ENCODE measurements at regions not wholly inside any gene's neighbourhood (a gene's known extent, or its start where the extent isn't known, plus 50 kb on each side); places are given as distances from the start of the nearest gene placed in this dataset.

DNA sequence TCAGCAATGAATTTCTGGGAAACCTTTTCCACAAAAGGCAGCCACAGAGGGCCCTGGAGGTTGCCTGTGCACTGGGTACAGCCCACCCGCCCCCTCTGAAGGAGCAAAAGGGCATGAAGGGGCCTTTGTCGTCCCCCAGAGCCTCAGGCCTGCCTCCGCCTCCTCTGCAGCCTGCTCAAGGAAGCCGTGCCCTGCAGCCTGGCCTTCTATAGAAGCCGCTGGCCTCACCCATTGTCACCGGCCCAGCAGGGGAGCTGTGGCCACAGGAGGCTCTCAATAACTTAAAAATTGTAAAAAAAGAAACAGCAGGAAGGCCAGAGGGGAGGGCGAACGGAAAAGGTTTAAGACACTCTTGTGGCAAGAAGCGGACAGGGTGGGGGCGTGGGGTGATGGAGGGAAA, 213.3 kb downstream of the IRX2 start:
- Mint-ChIP-seq H3K4me1 (ENCODE audit: insufficient read depth, unreplicated experiment) (no peaks in the 10 kb centered on the region), H3K36me3 (ENCODE audit: insufficient read depth, unreplicated experiment) (peaks cover 4% of the 10 kb centered on the region), H3K27me3 (ENCODE audit: insufficient read depth, unreplicated experiment) (peaks cover 19% of the 10 kb centered on the region), H3K27ac (ENCODE audit: low read depth, unreplicated experiment) (no peak overlapping the region), H3K4me3 (ENCODE audit: unreplicated experiment) (no peak overlapping the region), H3K9me3 (ENCODE audit: unreplicated experiment) (peaks cover 12% of the 10 kb centered on the region)
- intact Hi-C loops (cut with micrococcal nuclease): no loop called here
- CTCF ChIA-PET: interaction anchor here (0.6 kb wide), 2 partner anchors 130 to 756 kb away, joined by 3 to 4 read pairs; no protein-coding TSS in a partner anchor
- no TSS peak for BruUV-seq (replicated peaks)
- POLR2A ChIA-PET: no interaction called here
- TF ChIP-seq, protein P1, sequence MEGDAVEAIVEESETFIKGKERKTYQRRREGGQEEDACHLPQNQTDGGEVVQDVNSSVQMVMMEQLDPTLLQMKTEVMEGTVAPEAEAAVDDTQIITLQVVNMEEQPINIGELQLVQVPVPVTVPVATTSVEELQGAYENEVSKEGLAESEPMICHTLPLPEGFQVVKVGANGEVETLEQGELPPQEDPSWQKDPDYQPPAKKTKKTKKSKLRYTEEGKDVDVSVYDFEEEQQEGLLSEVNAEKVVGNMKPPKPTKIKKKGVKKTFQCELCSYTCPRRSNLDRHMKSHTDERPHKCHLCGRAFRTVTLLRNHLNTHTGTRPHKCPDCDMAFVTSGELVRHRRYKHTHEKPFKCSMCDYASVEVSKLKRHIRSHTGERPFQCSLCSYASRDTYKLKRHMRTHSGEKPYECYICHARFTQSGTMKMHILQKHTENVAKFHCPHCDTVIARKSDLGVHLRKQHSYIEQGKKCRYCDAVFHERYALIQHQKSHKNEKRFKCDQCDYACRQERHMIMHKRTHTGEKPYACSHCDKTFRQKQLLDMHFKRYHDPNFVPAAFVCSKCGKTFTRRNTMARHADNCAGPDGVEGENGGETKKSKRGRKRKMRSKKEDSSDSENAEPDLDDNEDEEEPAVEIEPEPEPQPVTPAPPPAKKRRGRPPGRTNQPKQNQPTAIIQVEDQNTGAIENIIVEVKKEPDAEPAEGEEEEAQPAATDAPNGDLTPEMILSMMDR (IDR thresholded peaks at IDR 0.05; ENCODE audit: unreplicated experiment): no peak
- no peak for DNase-seq (ENCODE audit: unreplicated experiment)

DNA sequence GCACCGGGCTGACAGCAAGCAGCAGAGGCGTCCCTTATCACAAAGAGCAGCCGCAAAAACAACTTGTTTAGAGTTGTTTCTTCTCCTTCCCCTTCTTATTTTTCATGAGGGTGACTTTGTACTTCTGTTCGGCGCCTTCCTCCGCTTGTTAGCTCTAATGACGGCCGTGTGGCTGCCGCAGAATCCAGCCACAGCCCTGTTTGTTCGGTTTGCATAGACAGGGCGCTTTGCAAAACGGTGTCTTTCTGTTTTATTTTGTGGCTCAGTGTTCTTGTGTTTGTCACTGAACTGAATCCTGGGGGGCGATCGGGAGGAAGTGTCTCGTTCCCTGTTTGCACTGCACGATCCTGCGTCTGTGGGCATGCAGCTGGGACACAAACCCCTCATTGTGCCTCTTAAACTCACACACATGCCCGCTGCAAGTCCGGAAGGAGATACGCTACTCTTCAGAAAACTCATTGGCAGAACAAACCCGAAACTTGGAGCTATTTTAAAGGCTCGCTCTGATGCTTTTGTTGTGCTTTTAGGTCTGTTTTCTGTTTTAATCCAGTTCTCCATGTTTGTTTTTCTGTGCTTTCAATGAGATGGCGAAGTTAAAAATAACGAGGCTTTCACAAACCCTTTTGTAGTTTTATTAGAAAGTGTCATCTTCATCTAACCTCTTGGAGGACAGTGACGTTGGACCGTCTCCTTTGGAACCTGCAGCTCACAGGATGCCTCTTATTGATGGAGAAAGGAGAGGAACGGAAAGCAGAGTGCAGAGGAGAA, 213.9 kb downstream of the IRX2 start:
- Mint-ChIP-seq H3K4me3 (ENCODE audit: unreplicated experiment) (no peak overlapping the region), H3K4me1 (ENCODE audit: insufficient read depth, unreplicated experiment) (no peaks in the 10 kb centered on the region), H3K9me3 (ENCODE audit: unreplicated experiment) (peaks cover 12% of the 10 kb centered on the region), H3K27me3 (ENCODE audit: insufficient read depth, unreplicated experiment) (peaks cover 19% of the 10 kb centered on the region), H3K36me3 (ENCODE audit: insufficient read depth, unreplicated experiment) (peaks cover 4% of the 10 kb centered on the region), H3K27ac (ENCODE audit: low read depth, unreplicated experiment) (no peak overlapping the region)
- TF ChIP-seq, protein P1 (IDR thresholded peaks at IDR 0.05; ENCODE audit: unreplicated experiment): no peak
- intact Hi-C loops (cut with micrococcal nuclease): no loop called here
- POLR2A ChIA-PET: no interaction called here
- no TSS peak for BruUV-seq (replicated peaks)
- no peak for DNase-seq (ENCODE audit: unreplicated experiment)
- CTCF ChIA-PET: interaction anchor here (0.6 kb wide), 2 partner anchors 129 to 756 kb away, joined by 3 to 4 read pairs; no protein-coding TSS in a partner anchor

DNA sequence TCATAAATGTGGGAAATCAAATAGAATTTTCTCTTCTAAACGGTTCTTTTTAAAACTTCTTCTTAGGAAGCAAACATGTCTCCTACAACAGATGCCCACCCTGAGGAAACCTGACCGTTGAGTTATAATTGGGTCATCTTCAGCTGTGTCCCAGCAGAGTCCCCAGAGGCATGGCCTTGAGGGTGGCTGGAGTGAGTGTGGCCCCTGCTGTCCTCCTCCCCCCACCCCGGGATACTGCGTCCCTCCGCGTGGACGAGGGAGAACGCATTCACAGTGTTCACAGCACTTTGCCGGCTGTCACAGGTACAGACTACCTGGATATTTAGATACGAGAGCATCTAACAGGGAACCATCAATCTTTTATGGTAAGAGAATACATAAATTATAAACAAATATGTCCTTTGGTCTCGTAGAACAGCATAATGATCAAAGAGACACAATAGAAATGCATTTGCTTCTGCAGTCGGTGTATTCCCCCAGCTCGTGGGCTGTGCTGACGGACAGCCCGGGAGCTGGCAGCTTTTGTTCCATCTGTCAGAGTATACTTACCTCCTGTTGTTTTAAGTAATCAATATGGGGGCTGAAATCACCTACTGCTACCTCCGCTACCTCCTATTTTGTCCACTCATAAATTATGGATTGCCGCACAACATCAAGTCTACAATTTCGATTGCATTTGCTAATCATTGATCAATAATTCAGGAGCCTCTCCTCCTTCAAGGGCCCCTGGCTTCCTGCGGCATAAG, 214.7 kb downstream of the IRX2 start:
- no peak for DNase-seq (ENCODE audit: unreplicated experiment)
- CTCF ChIA-PET: interaction anchor here (0.7 kb wide), 1 partner anchor 967 kb away, joined by 3 read pairs; no protein-coding TSS in a partner anchor
- BruUV-seq (replicated peaks): no TSS peak
- intact Hi-C loops (cut with micrococcal nuclease): no loop called here
- TF ChIP-seq, protein P1 (IDR thresholded peaks at IDR 0.05; ENCODE audit: unreplicated experiment): no peak
- H3K27me3 Mint-ChIP-seq (ENCODE audit: insufficient read depth, unreplicated experiment): peaks cover 19% of the 10 kb centered on the region
- no peak overlapping the region for H3K4me3 Mint-ChIP-seq (ENCODE audit: unreplicated experiment)
- POLR2A ChIA-PET: no interaction called here
- peaks cover 4% of the 10 kb centered on the region for H3K36me3 Mint-ChIP-seq (ENCODE audit: insufficient read depth, unreplicated experiment)
- H3K4me1 Mint-ChIP-seq (ENCODE audit: insufficient read depth, unreplicated experiment): no peaks in the 10 kb centered on the region
- peaks cover 12% of the 10 kb centered on the region for H3K9me3 Mint-ChIP-seq (ENCODE audit: unreplicated experiment)
- H3K27ac Mint-ChIP-seq (ENCODE audit: low read depth, unreplicated experiment): no peak overlapping the region

DNA sequence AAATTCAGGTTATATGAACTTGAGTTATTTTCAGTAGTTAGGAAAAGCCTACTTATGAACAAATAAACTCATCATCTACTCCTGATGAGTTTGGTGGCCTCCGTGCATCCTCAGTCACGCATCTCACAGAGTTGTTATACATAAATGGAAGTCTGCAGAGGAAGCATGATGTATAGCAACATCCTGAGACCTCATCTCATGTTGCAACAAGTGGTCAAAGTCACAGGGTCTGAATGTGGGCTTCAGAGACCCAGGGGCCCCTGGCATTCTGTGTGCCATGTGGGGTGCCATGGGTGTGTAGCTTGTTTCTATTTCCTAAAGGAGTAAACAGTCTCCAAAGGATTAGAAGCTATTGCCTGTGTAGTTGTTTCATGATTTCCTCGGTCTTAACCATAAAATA, 216.5 kb downstream of the IRX2 start:
- H3K27me3 Mint-ChIP-seq (ENCODE audit: insufficient read depth, unreplicated experiment): peaks cover 12% of the 10 kb centered on the region
- H3K4me3 Mint-ChIP-seq (ENCODE audit: unreplicated experiment): no peak overlapping the region
- CTCF ChIA-PET: interaction anchor here (0.6 kb wide), 2 partner anchors 230 to 1610 kb away, joined by 3 to 4 read pairs; no protein-coding TSS in a partner anchor
- no peaks in the 10 kb centered on the region for H3K4me1 Mint-ChIP-seq (ENCODE audit: insufficient read depth, unreplicated experiment)
- POLR2A ChIA-PET: no interaction called here
- no TSS peak for BruUV-seq (replicated peaks)
- peaks cover 4% of the 10 kb centered on the region for H3K36me3 Mint-ChIP-seq (ENCODE audit: insufficient read depth, unreplicated experiment)
- peaks cover 6% of the 10 kb centered on the region for H3K9me3 Mint-ChIP-seq (ENCODE audit: unreplicated experiment)
- intact Hi-C loops (cut with micrococcal nuclease): loop anchor here (1.0 kb wide), 1 partner anchor 211 kb away; no protein-coding TSS in a partner anchor
- TF ChIP-seq, protein P1 (IDR thresholded peaks at IDR 0.05; ENCODE audit: unreplicated experiment): no peak
- no peak for DNase-seq (ENCODE audit: unreplicated experiment)
- no peak overlapping the region for H3K27ac Mint-ChIP-seq (ENCODE audit: low read depth, unreplicated experiment)

Data from MCF 10A (cell line).